CD4-positive, alpha-beta T cell treated with Interferon alpha-2 for 1 hour (primary cell): ENCODE measurements at regions not wholly inside any gene's neighbourhood (a gene's known extent, or its start where the extent isn't known, plus 50 kb on each side); places are given as distances from the start of the nearest gene placed in this dataset.
"Not testable (repeated sequence)": the region's sequence is repeated elsewhere in the genome, so short reads cannot be mapped to it uniquely, and the experiment has no call there.

Experiments
- DNase-seq, 2 donors: peaks; one replicate each; pipeline ENCODE4 v3.0.0-alpha.2; 2020 to 2022

- DNase-seq, result no peak
Observed at GRCh38 chr9:102355982-102356381, 617.5 kb upstream of the GRIN3A start.

GRCh38 chr9:102354041-102354440 is 615.6 kb upstream of the GRIN3A start:
- DNase-seq, result no peak

GRCh38 chr9:102337471-102337870 is 599.0 kb upstream of the GRIN3A start:
- DNase-seq, result not testable (repeated sequence)

GRCh38 chr9:102309379-102309778 is 570.9 kb upstream of the GRIN3A start:
- no peak for DNase-seq

DNA sequence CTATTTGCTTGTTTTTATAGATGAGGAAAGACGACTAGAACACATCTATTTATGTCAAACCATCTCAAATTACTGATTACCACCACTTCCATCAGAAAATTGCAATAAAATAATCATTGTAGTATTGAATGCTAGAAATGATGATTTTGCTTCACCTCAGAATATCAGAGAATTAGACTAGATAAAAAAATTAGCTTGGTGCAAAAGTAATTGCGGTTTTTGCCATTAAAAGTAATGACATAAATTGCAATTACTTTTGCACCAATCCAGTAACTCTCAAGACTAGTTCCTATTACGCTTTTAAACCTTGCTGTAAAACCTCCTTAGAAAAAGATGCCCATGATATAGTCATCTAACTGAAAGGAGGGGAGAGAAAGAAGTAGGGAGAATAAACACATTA is 556.7 kb upstream of the GRIN3A start:
- DNase-seq, result no peak

GRCh38 chr9:102273952-102274351 is 535.5 kb upstream of the GRIN3A start:
- no peak for DNase-seq

- no peak for DNase-seq
Observed at GRCh38 chr9:102253099-102253498, 514.7 kb upstream of the GRIN3A start.

GRCh38 chr9:102244916-102245315 is 506.5 kb upstream of the GRIN3A start:
- DNase-seq, result no peak

DNA sequence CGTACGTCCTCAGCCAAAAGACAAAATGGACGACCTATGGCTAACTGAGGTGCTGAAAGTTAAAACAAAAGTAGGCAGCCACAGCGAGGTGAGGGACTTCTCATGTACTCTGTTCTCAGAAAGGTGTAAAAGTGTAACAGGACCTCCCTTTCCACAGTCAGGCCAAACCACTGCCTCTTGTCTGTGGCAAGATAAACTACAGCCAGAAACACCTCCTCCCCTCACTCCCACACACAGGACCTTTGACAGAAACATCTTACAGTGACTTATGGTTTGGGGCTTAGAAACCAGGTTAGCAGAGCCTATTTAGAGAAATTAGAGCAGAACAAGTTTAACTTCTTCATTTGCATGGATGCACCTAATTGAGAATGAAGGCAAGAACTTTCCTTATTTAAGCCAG is 499.1 kb upstream of the GRIN3A start:
- DNase-seq, result no peak

- DNase-seq, result no peak
Observed at GRCh38 chr9:102237094-102237493, 498.6 kb upstream of the GRIN3A start.

- not testable (repeated sequence) for DNase-seq
Observed at GRCh38 chr9:102227416-102227815, 489.0 kb upstream of the GRIN3A start.

GRCh38 chr9:102225841-102226441 is 487.5 kb upstream of the GRIN3A start:
- DNase-seq, result no peak

- DNase-seq, result not testable (repeated sequence)
Observed at GRCh38 chr9:102223320-102224136, 485.1 kb upstream of the GRIN3A start.

- DNase-seq, result no peak
Observed at GRCh38 chr9:102209176-102209575, 470.7 kb upstream of the GRIN3A start.

- no peak for DNase-seq
Observed at GRCh38 chr9:102206432-102206831, 468.0 kb upstream of the GRIN3A start.

GRCh38 chr9:102205251-102205650 is 466.8 kb upstream of the GRIN3A start:
- DNase-seq, result no peak

DNA sequence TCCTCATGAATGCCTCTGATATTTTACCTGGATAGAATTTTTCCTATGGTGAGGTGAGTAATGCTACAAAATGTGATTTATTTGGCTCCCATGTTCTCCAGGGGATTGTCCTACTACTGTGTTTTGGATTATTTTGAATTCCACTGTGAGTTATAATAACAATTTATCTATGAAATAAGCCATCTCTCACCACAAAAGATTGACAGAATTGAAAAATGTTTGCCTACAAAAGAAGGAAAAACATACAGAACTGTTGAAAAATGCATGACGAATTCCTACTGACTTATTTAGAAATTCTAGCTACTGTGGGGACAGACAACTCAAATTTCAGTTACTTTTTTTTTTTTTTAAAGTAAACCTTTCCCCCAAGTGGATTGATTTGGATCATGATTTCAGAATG is 463.7 kb upstream of the GRIN3A start:
- DNase-seq, result no peak

DNA sequence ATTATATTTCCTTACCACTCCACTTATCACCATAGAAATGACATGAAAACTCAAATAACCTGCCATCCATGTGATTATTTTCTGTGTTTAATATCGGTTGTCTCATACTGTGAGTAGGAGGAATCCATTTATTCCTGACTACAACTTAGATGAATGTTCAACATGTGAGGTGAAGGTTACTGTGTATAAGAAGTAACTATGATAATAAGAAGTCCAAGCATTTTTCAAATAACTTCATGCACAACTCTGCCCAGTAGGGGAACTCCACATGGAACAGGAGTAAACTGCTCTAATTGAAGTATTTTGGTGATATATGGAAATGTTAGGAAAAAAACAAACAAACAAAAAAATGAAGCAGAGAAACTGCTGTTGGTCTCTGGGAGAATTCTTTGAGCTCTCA is 447.5 kb upstream of the GRIN3A start:
- no peak for DNase-seq

DNA sequence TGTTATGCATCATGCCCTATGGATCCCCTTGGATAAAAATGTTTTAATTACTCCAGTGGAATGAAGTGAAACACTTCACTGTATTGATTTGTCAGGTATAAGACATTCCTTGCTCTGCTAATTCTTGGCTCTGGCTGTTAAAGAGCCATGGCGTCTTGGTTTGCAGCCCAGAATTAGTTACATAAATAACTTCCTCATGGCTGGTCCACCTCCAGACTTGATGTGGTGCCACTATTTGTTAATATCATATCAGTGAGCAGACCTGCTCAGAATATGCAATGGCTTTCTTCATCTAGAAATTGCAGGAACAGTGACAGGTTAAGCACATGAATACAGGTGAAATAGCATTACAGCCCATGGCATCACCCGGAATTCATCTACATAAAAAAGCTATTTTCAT is 446.9 kb upstream of the GRIN3A start:
- no peak for DNase-seq

DNA sequence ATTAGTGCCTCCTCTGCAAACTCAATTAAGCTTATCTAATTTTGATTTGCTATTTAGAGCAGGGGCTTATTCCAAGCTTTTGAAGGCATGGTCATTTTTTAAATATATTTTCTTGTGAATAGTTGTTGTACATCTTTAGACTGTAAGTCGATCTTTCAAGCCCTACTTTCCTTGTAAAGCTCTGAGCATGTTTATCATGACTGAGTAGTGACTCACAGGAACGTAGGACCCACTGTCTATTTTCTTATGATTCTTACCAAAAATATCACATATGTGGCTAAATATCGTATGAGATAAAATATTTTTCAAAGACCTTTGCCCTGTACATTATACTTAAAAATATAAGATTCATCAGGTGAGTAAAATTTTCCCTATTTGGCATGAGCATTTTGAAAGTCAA is 440.4 kb upstream of the GRIN3A start:
- DNase-seq, result no peak

DNA sequence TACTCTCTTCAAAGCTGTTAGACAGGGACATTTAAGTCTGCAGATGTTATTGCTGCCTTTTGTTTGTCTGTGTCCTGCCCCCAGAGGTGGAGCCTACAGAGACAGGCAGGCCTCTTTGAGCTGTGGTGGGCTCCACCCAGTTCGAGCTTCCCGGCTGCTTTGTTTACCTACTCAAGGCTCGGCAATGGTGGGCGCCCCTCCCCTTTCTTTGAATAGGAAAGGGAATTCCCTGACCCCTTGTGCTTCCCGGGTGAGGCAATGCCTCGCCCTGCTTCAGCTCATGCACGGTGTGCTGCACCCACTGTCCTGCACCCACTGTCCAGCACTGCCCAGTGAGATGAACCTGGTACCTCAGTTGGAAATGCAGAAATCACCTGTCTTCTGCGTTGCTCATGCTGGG is 435.8 kb upstream of the GRIN3A start:
- not testable (repeated sequence) for DNase-seq

DNA sequence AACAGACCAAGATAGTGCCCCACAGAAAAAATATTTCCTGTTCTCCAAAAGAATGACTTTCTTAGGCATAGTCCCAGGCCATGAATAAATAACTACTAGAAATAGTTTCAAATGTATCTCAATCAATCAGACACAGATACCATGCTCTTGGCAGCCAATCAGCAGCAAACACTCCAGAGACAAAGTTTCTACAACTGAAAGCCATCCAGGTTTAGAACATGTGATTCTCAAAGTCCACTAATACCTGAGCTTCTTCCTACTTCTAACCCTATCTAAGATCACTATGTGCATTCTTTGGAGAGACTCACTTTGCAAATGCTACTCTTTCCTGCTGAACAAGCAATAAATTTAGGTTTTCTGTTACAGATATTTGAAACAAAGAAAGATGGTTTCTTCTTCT is 425.8 kb upstream of the GRIN3A start:
- DNase-seq, result no peak

DNA sequence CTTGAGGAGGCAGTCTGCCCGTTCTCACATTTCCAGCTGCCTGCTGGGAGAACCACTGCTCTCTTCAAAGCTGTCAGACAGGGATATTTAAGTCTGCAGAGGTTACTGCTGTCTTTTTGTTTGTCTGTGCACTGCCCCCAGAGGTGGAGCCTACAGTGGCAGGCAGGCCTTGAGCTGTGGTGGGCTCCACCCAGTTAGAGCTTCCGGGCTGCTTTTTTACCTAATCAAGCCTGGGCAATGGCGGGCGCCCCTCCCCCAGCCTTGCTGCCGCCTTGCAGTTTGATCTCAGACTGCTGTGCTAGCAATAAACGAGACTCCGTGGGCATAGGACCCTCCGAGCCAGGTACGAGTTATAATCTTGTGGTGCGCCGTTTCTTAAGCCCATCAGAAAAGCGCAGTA is 414.6 kb upstream of the GRIN3A start:
- DNase-seq, result not testable (repeated sequence)

- no peak for DNase-seq
Observed at GRCh38 chr9:102135768-102136167, 397.3 kb upstream of the GRIN3A start.

GRCh38 chr9:102124465-102124864 is 386.0 kb upstream of the GRIN3A start:
- DNase-seq, result no peak
